Breast epithelium (tissue), 3 donors: ENCODE measurements at regions not wholly inside any gene's neighbourhood (a gene's known extent, or its start where the extent isn't known, plus 50 kb on each side); places are given as distances from the start of the nearest gene placed in this dataset.

Experiments
- CTCF ChIP-seq, 3 donors: fragments of 450-650 bp; IDR thresholded peaks; one replicate each; pipeline ENCODE4 v1.5.1; 2016 to 2017; ENCODE audit warnings: antibody characterized with exemption in 3 of 3, mild to moderate bottlenecking in 3 of 3, moderate library complexity in 3 of 3
- POLR2A ChIP-seq: fragments of 450-650 bp; IDR thresholded peaks from one replicate; pipeline ENCODE4 v1.6.1; 2016; ENCODE audit warnings: antibody characterized with exemption, mild to moderate bottlenecking, moderate library complexity

DNA sequence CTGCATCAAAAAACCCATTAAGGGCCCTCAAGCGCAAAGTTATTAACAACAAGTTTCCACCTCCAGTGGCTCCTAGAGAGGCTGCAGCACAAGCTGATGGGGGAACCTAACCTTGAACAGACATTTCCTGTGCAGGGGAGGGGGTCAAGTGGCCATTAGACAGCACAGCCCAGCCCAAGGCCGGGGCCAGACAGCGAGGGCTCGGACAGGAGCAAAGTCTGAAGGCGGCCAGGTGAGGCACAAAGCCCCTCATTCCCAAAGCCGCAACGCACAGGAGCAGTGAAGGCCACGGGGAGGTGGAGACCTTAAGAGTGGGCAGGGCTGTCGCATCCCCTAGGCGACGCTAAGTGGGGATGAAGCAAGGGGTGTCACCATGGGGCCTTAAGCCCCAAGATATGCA lies 73.2 kb upstream of the ZNF746 start:
- TF ChIP-seq CTCF (IDR thresholded peaks at IDR 0.05) (no peak), POLR2A (no peak)
